Fibroblast of the conjunctiva (primary cell): ENCODE measurements at regions not wholly inside any gene's neighbourhood (a gene's known extent, or its start where the extent isn't known, plus 50 kb on each side); places are given as distances from the start of the nearest gene placed in this dataset.

Source experiments
- DNase-seq: peaks from one replicate; pipeline ENCODE4 v3.0.0-alpha.2; 2010; ENCODE audit warnings: low read depth

DNA sequence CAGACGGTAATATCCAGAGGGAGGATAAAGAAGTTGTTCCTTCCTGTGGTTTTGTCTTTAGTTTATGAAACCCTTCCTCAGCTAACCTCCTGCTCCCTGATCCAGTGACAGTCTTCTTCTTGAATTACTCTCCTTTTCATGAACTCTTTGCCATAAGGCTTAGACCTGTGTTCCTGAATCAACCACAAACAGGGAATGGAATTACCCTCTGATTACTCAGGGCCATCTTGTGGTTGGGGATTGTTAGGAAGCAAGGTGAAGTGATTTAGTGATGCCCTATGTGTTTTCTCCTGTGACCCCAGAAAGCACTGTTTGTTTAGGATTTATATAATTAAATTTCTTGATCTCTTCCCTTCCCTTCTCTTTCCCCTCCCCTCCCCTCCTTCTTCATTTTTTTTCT is 409.1 kb downstream of the TAF11L14 start:
- no peak for DNase-seq

DNA sequence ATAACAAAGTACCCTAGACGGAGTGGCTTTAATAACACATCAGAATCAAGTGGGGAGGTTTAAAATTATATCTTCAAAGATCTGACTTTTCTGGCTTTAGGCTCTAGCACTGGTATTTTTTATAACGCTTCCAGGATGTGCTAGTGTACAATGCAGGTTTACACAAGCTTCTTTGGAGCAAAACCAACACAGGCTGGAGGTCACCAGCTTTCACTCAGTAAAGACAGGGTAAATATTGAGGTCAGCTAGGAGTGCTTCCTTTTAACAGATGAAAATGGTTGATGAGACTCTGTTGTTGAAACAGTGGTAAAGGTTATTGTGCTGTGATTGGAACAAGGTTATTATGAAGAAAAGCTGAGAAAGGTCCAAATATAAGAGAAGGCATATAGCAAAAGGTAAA is 414.2 kb downstream of the TAF11L14 start:
- no peak for DNase-seq

DNA sequence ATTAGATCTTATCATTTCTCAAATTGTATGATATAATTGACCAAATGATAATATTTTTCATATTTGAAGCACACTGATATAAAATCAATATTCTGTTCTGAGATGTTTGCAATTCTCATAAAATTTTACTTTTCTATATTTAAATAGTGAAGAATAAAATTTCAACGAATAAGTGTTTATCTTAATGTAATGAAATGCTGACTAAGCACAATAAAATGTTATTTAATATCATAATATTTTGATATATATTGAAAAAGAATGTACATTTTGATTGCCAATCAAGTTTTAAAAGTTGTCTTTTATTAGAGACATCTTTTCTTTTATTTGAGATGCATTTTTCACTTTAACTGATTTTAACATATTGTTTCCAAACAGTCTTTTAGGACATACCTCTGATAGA is 416.1 kb downstream of the TAF11L14 start:
- no peak for DNase-seq

DNA sequence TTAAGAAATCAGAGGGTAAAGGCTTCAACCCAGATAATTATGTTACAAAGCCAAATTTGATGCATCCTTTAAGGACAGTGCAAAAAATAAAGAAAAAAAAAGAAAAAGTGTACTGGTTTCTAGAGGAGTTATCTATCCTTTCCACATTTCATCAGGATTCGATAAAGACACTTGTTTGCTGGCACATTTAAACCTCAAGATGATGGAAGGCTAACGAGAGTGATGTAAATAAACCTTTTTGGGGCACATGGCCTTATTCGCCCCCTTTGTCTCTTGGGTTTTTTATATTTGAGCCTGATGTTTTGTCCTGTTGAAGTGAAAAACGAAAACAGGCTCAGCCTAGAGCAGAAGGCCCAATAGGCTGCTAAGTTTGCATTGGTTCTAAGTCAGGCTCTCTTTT is 416.5 kb downstream of the TAF11L14 start:
- no peak for DNase-seq

DNA sequence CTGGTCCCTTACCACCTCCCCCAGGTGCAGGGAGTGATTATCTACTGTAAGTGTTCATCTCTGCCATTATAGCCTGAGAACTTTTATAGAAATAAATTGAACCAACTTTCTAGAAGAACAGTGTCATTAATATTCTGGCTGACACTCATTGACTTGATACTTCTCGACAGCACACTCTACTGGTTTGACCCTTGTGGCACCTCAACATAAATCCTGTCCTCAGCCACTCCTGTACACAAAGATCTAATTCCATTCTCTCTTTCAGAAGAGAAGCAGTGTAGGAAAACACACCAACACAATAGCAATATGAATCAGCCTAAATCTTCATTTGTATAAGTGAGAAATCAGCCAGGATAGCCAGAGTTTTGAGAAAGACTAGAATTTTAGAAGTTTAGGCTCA is 417.7 kb downstream of the TAF11L14 start:
- DNase-seq = no peak

DNA sequence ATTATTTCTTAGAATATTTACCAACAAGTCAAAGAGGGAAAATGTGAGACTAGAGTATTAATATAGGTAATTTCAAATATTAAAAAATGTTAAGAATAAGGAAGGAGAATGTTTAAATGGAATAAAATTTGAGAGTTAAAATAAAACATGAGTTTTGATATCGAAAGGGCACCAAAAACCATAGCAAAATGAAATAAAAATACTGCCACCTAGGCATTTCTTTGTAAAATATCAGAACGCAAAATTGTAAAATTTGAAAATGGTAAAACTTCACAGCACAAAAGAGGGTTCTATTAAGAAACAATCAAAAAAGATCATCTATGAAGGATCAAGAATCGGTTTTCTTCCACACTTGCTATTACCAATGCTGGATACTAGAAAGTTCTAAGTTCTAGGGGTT is 418.3 kb downstream of the TAF11L14 start:
- DNase-seq = no peak

DNA sequence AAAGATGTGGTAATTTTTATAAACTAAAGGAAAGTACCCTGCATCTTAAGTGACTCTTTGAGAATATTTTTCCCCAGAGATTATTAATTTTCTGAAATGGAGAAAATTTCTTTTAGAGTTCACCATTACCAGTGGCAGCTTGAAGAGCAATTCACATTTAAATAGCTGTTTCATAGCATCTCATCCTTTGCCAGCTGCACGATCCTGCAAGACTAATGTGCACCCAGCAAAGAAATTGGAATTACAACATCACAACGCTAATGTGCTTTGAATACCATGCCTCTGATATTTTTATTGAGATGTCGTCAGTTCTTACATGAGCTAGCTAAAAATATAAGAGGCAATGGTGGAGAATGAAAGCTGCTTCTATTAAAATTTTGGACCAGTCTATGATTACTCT is 423.5 kb downstream of the TAF11L14 start:
- no peak for DNase-seq

DNA sequence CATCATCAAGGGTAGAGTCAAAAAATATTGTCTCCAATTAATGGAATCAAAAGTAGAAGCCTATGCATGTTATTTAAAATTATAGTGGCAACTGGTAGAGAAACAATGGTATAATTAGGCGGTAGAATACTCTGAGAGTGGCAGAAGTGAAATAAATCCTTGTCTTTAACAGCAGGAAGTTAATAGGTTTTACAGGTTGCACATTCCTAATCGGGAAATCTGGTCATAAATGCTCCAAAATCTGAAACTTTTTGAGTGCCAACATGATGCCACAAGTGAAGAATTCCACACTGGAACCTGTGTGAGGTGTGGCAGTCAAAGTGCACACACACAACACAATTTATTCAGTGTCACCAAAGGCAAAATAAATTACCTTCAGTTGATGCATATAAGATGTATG is 433.4 kb downstream of the TAF11L14 start:
- no peak for DNase-seq

DNA sequence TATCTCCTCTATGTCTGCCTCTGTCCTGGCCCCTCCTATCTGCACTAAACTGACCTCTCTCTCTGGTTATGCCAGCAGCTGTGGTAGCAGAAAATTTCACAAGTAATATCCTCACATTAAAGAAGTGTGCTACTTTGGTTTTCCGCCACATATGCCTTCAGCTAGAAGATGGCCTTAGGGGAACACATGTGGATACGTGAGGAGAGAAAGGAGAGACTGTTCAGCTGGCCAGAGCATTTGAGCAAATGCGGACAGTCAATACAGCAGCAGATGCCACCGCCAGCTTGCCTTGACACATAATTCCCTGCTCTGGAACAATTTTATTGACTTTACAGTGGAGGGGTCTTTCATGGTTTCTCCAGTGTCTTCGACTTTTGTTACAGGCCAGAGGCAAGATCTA is 434.6 kb downstream of the TAF11L14 start:
- DNase-seq = no peak

DNA sequence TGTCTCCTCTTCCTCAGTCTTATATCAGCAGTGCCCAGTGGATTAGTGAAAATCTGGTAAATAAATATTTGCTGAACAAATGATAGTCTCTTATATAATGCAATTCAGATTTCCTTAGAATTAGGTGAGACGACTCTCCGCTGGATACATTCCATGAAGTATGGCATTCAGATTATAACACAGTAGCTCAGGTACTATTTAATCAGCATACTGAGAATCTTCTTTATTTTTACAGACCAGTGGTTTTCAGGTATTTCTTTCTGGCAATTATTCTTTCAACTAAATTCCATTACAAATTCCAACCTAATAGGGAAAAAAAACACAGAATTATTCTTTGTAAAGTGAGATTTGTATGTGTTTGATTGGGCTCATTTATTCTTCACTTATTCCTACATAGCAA is 435.5 kb downstream of the TAF11L14 start:
- no peak for DNase-seq

DNA sequence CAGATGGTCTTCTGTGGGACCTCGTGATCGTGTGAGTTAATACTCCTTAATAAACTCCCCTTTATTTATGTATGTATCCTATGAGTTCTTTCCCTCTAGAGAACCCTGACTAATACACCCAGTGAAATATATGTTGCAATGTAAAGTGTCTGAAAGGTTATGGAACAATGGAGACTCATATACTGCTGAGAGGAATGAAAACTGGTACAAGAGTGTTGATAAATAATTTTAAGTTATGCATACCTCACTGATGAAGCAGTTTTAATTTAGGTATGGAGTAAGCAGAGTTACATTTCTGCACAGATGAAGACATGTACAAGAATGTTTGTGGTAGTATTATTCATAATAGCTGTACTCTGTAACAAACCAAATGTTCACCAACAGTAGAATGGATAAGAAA is 438.3 kb downstream of the TAF11L14 start:
- no peak for DNase-seq

DNA sequence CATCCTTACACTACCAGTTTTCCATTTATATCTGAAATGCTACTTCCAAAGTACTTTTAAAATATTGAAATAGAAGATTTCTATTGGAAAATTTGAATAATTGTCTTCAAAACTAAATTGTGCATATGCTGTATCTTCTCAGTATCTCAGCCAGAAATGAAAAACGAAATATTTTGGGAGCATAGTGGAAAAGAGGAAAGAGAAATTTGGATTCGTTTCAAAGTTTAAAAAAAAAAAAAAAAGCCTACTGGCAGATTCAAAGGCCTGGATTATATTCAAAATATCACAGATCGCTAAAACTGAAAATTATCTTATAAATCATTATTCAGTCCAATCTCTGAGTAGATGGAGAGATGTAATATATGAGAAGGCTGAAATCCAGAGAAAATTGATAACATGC is 440.7 kb downstream of the TAF11L14 start:
- no peak for DNase-seq

DNA sequence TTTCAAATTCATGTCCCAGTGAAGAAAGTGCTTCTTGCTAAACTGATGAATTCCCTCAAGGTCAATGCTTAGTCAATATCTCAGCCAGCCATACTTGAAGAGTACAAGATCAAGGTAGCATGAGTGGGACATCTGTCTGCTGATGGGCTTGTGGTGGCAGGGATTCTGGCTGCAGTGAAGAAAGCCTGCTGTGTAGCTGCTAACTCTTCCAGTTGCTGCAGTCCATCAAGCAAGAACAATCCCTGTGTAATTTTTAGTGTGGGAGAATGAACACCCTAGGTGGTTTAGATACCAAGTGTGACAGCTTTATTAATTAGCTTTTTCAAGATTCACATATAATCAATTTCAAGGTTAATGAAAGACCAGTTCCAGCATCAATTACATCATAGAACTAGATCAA is 443.9 kb downstream of the TAF11L14 start:
- DNase-seq = no peak

DNA sequence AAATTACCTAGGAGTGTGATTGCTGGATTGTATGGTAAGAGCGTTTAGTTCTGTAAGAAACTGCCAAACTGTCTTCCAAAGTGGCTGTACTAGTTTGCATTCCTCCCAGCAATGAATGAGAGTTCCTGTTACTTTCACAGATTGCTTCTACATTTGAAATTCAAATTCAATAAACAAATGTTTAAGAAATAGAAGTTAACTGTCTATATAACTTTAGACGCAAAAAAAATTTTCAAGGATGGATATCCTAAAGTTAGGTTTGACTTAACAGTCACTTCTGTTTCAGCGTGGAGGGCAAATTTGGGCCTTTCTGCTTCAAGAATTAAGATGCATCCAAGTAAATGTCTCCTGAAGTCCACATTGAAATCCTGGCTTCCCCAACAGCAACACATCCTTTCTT is 445.6 kb downstream of the TAF11L14 start:
- DNase-seq = no peak

DNA sequence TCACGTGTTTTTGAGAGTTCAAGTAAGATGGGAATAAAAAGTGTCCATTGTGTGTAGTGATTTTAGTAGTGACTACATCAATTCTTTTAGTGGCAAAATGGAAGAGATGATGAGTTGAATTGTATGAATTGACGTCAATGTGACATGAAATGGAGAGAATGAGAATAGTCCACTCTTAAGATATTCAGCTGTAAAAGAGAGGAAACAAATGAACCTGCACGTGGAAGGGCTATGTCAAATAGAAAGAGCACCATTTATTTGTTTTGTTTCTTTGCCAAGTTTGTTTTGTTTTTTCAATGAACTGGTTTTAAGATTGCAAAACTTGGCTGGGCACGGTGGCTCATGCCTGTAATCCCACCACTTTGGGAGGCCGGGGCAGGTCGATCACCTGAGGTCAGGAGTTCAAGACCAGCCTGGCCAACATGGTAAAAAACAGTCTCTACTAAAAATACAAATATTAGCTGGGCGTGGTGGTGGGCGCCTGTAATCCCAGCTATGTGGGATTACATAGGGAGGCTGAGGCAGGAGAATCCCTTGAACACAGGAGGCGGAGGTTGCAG is 453.8 kb downstream of the TAF11L14 start:
- no peak for DNase-seq

DNA sequence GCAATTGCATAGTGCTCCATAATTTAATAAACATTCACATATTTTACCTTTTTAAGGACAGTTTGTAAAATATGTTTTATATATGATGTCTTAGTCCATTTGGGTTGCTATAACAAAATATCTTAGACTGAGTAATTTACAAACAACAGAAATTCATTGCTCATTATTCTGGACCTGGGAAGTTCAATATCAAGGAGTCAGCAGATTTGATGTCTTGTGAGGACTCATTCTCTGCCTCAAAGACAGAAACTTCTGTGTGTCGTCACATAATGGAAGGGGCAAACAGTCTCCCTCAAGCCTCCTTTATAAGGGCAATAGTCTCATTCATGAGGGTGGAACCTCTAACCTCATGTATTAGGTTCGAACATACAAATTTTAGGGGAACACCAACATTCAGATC is 455.9 kb downstream of the TAF11L14 start:
- no peak for DNase-seq

DNA sequence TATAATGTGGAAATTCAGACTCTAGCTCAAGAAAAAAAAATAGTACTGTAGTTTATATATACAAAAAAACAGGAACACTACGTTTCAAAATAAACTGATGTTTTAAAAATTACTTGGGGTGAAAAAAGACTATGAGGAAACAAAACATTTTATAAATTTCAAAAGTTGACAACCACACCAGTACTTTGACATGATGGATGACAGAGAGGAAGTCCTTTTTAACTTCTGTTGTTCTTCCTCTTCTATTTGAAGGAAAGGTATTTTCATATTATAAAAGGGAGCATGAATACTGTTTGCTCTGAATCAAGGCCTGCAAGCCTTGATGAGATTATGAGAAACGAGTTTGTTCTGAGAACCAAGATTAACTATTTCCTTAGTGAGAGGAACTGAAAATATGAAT is 456.9 kb downstream of the TAF11L14 start:
- no peak for DNase-seq

DNA sequence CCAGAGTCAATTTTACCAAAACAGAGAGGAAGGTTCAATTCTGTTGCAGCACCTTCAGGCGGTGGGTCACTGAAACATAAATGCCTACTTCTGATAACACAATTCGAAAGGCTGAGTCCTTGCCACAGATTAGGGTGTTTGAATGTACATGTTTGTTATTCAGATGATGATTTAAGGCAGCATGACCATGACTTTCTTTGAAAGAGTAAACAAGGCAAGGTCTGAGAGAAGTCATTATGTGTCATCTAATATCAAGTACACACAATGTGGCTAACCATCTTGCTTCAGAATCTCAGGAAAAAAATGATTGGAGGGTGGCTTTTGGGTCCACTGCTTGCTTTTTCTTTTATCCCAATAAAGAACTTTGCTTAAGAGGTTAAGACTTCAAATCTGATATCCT is 457.5 kb downstream of the TAF11L14 start:
- no peak for DNase-seq

DNA sequence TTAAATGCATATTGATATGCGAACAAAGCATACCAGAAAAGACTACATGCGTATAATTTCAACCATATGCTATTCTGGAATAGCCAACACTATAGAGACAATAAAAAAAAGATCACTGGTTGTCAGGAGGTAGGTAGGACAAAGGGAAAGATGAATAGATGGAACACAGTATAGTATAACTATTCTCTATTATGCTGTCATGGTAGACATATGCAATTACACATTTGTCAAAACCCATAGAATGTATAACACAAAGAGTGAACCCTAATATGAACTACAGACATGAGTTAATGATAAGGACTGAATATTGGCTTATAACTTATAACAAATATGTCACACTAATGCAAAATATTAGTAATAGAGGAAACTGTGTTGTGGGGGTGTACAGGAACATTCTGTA is 460.8 kb downstream of the TAF11L14 start:
- no peak for DNase-seq

DNA sequence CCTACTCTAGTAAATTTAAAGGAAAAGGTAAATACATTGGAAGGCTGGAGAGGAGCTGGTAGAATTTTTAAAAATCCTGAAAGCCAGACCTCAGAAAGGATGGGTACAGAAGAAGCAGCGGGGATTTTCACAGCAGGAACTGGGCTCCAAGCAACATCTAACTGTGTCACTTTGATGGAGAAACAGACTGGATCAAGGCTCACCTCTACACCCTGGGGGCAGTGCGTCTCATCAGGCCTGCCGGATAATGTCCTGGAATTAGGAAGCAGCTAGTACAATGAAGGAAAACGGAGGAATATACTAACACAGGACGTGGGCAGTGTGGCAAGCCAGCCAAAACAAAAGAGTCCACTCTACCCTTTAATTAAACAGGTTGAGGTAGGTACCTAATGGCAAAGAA is 463.6 kb downstream of the TAF11L14 start:
- no peak for DNase-seq

DNA sequence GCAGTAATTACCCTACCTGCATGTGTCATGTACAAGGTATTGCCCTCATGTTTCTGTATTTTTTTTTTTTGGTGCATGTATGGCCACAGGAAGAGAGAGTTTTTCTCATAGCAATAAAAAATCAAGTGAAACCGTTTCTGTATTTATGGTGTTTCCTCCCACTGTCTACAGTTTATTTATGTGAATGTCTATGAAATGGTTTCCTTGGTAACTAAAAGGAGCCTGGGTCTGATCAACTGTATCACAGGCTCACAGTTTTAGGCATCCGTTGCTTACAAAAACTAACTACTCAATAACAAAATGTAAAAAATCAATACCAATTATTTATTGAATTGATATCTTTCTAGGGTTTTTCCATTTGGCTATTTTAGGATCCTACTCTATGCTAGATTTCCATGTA is 464.4 kb downstream of the TAF11L14 start:
- no peak for DNase-seq

DNA sequence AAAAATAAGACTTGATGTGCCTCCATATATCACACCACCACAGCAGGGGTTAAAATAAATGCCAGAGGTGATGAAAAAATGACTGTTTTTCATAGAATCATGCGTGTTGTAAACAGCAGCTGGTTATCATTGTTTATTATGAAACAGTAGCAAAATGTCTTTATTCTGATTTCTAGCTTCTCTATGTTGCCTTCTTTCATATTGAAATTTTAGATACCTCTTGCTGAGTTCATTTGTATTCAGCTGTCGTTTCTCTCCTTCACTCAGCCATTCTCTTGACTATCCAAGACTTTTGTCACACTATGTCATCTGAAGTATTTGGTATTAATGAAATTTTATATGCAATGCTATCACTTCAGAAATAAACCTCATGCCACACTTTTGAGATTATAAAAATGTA is 465.0 kb downstream of the TAF11L14 start:
- no peak for DNase-seq

DNA sequence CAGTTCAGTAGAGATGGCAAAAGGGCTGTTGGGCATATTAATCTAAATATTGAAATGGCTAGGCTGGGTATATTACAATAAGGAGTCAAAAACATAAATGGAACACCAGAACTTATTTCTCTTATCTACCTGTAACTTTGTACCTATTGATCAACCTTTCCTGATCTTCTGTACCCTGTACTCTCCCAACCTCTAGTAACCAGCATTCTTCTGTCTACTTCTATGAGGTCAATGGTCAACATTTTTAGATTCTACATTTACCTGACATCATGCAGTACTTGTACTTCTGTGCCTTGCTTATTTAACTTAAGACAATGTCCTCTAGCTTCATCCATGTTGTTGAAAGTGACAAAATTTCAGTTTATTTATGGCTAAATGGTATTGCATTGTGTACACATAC is 467.3 kb downstream of the TAF11L14 start:
- DNase-seq = no peak

DNA sequence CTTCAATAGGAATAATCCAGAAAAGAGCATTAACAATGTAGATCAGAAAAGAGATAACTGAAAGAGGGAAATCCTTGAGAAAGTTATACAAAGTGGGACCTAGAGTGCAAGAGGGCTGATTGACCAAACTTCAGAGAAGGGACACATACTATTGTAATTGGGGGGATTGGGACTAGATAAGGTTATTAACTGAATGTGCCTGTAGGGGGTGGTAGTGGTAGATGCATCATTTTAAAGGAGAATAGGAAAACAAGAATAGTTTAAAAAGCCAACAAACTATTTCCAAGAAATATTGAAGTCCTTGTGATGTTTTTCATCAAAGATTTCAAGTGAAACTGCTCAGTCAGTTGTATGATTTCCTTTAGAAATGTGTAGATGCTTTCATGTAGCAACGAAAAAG is 468.5 kb downstream of the TAF11L14 start:
- no peak for DNase-seq

DNA sequence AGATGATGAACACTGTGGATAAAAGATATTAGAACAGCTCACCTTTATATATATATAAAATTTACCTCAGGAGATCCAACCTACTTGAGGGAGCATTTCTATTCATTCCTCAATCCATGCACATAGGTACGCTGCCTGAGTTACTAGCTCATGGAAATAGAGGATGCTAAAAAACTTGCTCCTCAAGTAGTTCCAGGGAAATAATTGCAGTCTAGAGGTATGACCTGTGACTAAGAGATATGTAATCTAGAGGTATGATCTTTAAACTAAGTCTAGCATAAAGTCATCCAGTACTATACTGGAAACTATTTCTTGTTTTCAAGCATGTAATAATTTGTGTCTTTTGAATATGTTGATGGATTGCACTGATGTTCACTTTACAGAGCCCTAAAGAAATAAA is 471.2 kb downstream of the TAF11L14 start:
- DNase-seq = no peak
